Bronchial epithelial cell (primary cell): ENCODE measurements at regions not wholly inside any gene's neighbourhood (a gene's known extent, or its start where the extent isn't known, plus 50 kb on each side); places are given as distances from the start of the nearest gene placed in this dataset.
"Not testable (repeated sequence)": the region's sequence is repeated elsewhere in the genome, so short reads cannot be mapped to it uniquely, and the experiment has no call there.

ENCODE experiments used
- DNase-seq: peaks from one replicate; pipeline ENCODE4 v3.0.0-alpha.2; 2010; ENCODE audit warnings: low read depth
- FAIRE-seq: peaks from 2 replicates; lab custom pipeline; 2011; peaks lifted over from hg19 to GRCh38; lab: Jason Lieb, UNC
- H3K27me3 ChIP-seq: 2 replicates; pipeline ENCODE4 v1.5.1; 2011; ENCODE audit warnings: low read length; ENCODE audit not compliant: control insufficient read depth, insufficient read depth
- H3K36me3 ChIP-seq: 2 replicates; pipeline ENCODE4 v1.5.1; 2011; ENCODE audit warnings: low read length; ENCODE audit not compliant: control insufficient read depth, insufficient read depth
- H3K4me3 ChIP-seq: 2 replicates; pipeline ENCODE4 v1.5.1; 2011; ENCODE audit warnings: mild to moderate bottlenecking, low read depth, low read length, control low read depth
- CTCF ChIP-seq: IDR thresholded peaks from 2 replicates; pipeline ENCODE4 v1.5.1; 2011; ENCODE audit warnings: mild to moderate bottlenecking, moderate library complexity, low read length, control low read depth, inconsistent platforms; ENCODE audit not compliant: insufficient read depth, severe bottlenecking

GRCh38 chr1:96598416-96599168 lies 123.0 kb upstream of the PTBP2 start:
- no peak for TF ChIP-seq CTCF
- no peak overlapping the region for H3K4me3 ChIP-seq
- DNase-seq (no peak), FAIRE-seq (no peak)
- H3K36me3 ChIP-seq, result no peaks in the 10 kb centered on the region
- H3K27me3 ChIP-seq, result no peaks in the 10 kb centered on the region

DNA sequence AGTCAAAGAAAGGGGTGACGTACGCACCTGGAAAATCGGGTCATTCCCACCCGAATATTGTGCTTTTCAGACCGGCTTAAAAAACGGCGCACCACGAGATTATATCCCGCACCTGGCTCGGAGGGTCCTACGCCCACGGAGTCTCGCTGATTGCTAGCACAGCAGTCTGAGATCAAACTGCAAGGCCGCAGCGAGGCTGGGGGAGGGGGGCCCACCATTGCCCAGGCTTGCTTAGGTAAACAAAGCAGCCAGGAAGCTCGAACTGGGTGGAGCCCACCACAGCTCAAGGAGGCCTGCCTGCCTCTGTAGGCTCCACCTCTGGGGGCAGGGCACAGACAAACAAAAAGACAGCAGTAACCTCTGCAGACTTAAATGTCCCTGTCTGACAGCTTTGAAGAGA lies 117.0 kb upstream of the PTBP2 start:
- not testable (repeated sequence) for FAIRE-seq, H3K27me3 ChIP-seq, DNase-seq, H3K4me3 ChIP-seq, H3K36me3 ChIP-seq

- FAIRE-seq, DNase-seq, H3K4me3 ChIP-seq, H3K27me3 ChIP-seq, H3K36me3 ChIP-seq: not testable (repeated sequence)
These were observed 104.2 kb upstream of the PTBP2 start for GRCh38 chr1:96617375-96617774.

- TF ChIP-seq CTCF, result no peak
- Histone ChIP-seq H3K4me3 (no peak overlapping the region), H3K27me3 (no peaks in the 10 kb centered on the region), H3K36me3 (no peaks in the 10 kb centered on the region)
- no peak for FAIRE-seq
- no peak for DNase-seq
These were observed 89.4 kb upstream of the PTBP2 start for GRCh38 chr1:96632045-96632664.

DNA sequence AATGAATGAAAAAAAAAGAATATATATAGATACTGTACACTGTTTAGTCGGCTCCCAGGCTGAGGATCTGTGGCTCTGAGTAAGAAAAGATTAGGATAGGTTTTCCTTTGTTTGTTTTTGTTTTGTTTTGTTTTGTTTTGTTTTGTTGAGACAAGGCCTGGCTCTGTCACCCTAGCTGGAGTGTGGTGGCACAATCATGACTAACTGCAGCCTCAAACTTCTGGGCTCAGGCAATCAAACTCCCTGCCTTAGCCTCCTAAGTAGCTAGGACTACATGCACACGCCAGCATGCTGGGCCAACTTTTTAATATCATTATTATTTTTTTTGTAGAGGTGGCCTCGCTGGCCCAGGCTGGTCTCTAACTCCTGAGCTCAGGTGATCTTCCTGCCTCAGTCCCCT lies 87.9 kb upstream of the PTBP2 start:
- Histone ChIP-seq H3K27me3 (no peaks in the 10 kb centered on the region), H3K4me3 (no peak overlapping the region), H3K36me3 (no peaks in the 10 kb centered on the region)
- TF ChIP-seq CTCF, result no peak
- FAIRE-seq (no peak), DNase-seq (no peak)

DNA sequence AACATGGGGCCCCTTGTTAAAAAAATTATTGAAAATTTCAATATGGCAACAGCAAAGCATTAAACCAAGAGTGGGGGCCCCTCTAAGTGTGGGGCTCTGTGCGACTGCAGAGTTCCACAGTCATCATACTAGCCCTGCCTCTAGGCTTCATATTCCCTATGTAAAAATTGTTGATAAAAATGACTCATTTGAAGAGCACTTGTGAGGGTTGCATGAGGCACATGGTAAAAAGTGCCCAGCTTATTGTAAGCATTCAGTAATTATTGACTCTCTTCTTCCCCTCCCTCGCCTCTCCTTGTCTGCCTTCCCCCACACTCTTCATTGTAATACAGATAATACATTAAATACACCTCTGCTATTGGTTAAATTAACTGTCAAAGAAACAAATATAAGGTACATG lies 86.7 kb upstream of the PTBP2 start:
- DNase-seq, result peak; percentile 13
- Histone ChIP-seq H3K27me3 (no peaks in the 10 kb centered on the region), H3K4me3 (no peak overlapping the region), H3K36me3 (no peaks in the 10 kb centered on the region)
- no peak for FAIRE-seq
- no peak for TF ChIP-seq CTCF
